Natural killer cell (primary cell): ENCODE measurements at regions not wholly inside any gene's neighbourhood (a gene's known extent, or its start where the extent isn't known, plus 50 kb on each side); places are given as distances from the start of the nearest gene placed in this dataset.

Experiments
- ATAC-seq, 3 donors: fragments of 150-1000 bp in 2 of 3; fragments of 200-7000 bp in 1 of 3; cut with Tn5 transposase; 1 replicate in 1 of 3; 2 replicates in 2 of 3; pipeline ENCODE4 v1.10.0; 2021; ENCODE audit warnings: mild to moderate bottlenecking in 2 of 3, moderate library complexity in 2 of 3
- DNase-seq, 2 donors: peaks; one replicate each; pipeline versions ENCODE4 v3.0.0 to v3.0.0-alpha.2; 2013 to 2021; ENCODE audit warnings: mixed read lengths in 1 of 2
- H3K27ac ChIP-seq: one replicate; pipeline ENCODE4 v1.5.1; 2013; ENCODE audit warnings: mild to moderate bottlenecking, low read length
- H3K27me3 ChIP-seq: one replicate; pipeline ENCODE4 v1.6.1; 2013; ENCODE audit warnings: low read length; ENCODE audit not compliant: control insufficient read depth, insufficient read depth
- H3K36me3 ChIP-seq: one replicate; pipeline ENCODE4 v1.6.1; 2013; ENCODE audit warnings: low read length; ENCODE audit not compliant: control insufficient read depth, insufficient read depth
- H3K4me1 ChIP-seq: one replicate; pipeline ENCODE4 v1.6.1; 2013; ENCODE audit warnings: low read length; ENCODE audit not compliant: control insufficient read depth, insufficient read depth
- H3K4me3 ChIP-seq: one replicate; pipeline ENCODE4 v1.5.1; 2013; ENCODE audit warnings: low read length
- H3K9me3 ChIP-seq: one replicate; pipeline ENCODE4 v1.6.1; 2013; ENCODE audit warnings: low read length; ENCODE audit not compliant: control insufficient read depth, insufficient read depth
- H3K27ac Mint-ChIP-seq, 2 donors: one replicate each; pipeline ENCODE4 v1.8.0; 2022; ENCODE audit warnings: mild to moderate bottlenecking in 2 of 2, mixed read lengths in 2 of 2, moderate library complexity in 1 of 2
- H3K27me3 Mint-ChIP-seq, 2 donors: one replicate each; pipeline ENCODE4 v1.8.0; 2022; ENCODE audit warnings: low read depth in 2 of 2, mixed read lengths in 2 of 2
- H3K36me3 Mint-ChIP-seq: one replicate; pipeline ENCODE4 v1.8.0; 2022; ENCODE audit warnings: mixed read lengths
- H3K4me1 Mint-ChIP-seq, 2 donors: one replicate each; pipeline ENCODE4 v1.8.0; 2022; ENCODE audit warnings: mixed read lengths in 2 of 2
- H3K4me3 Mint-ChIP-seq: one replicate; pipeline ENCODE4 v1.8.0; 2022; ENCODE audit warnings: mild to moderate bottlenecking, moderate library complexity, mixed read lengths
- H3K9me3 Mint-ChIP-seq, 2 donors: one replicate each; pipeline ENCODE4 v1.8.0; 2022; ENCODE audit warnings: mixed read lengths in 2 of 2
- WGBS: methylation state at CpG from one replicate; pipeline ENCODE4 v1.1.7; 2013; ENCODE audit warnings: missing lambda C conversion rate; ENCODE audit not compliant: insufficient coverage; 5-methylcytosine and 5-hydroxymethylcytosine counted together
- intact Hi-C: fragments of 100-400 bp; cut with micrococcal nuclease; formaldehyde crosslinking; loops from one replicate; pipeline ENCODE4 v1.14.2; 2022
- TF ChIP-seq, protein P1 (sequence below): fragments of 200-600 bp; IDR thresholded peaks from one replicate; pipeline ENCODE4 v1.8.0; 2022; ENCODE audit warnings: antibody characterized with exemption

DNA sequence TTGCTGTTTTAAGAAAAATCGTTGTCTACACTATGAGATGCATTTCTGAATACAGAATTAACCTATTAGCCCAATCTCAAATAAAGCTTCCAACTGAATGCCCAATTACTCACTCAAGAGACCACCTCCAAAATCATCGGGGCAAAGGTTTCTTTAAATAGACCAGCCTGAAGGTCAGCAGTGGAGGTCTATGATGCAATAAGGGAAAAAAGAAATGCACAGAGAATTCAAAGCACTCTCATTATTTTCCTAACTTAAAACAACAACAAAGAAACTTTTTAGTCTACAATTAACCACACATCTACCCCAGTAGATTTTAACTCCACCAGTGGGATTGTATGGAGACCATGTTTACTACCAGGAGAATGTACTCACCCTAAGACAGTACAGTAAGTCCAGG, 657.7 kb upstream of the CCDC54 start:
- Mint-ChIP-seq H3K27ac (no peak overlapping the region), H3K9me3 (peaks cover 0 to 8% of the 10 kb centered on the region in 2 donors), H3K36me3 (no peaks in the 10 kb centered on the region), H3K4me3 (no peak overlapping the region), H3K4me1 (no peaks in the 10 kb centered on the region), H3K27me3 (no peaks in the 10 kb centered on the region)
- Histone ChIP-seq H3K4me1 (no peaks in the 10 kb centered on the region), H3K27me3 (no peaks in the 10 kb centered on the region), H3K9me3 (no peaks in the 10 kb centered on the region), H3K36me3 (no peaks in the 10 kb centered on the region), H3K4me3 (no peak overlapping the region), H3K27ac (no peak overlapping the region)
- WGBS = 100% methylated on average over 1 of the region's 2 CpGs
- intact Hi-C loops = no loop called here
- DNase-seq (no peak), ATAC-seq (no peak)
- TF ChIP-seq, protein P1, sequence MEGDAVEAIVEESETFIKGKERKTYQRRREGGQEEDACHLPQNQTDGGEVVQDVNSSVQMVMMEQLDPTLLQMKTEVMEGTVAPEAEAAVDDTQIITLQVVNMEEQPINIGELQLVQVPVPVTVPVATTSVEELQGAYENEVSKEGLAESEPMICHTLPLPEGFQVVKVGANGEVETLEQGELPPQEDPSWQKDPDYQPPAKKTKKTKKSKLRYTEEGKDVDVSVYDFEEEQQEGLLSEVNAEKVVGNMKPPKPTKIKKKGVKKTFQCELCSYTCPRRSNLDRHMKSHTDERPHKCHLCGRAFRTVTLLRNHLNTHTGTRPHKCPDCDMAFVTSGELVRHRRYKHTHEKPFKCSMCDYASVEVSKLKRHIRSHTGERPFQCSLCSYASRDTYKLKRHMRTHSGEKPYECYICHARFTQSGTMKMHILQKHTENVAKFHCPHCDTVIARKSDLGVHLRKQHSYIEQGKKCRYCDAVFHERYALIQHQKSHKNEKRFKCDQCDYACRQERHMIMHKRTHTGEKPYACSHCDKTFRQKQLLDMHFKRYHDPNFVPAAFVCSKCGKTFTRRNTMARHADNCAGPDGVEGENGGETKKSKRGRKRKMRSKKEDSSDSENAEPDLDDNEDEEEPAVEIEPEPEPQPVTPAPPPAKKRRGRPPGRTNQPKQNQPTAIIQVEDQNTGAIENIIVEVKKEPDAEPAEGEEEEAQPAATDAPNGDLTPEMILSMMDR = no peak

DNA sequence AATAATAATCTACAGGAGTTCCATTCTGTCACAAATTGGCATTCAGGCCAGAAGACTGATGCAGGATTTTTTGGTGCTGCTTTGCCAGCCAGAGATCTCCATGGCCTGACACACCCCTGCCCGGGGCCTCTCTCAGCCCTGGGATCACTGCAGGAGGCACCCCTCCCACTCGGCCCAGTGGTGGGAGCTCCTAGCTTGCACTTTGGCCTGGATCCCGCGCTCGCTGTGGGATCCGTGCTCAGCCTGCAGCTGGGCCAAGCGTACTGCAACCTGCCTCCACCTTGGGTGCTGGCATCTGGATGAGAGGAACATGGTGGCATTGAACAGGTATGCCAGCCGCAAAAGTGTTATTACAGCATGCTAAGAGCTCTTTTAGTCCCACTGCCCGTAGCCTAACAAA, 656.7 kb upstream of the CCDC54 start:
- H3K36me3 ChIP-seq = no peaks in the 10 kb centered on the region
- intact Hi-C loops = no loop called here
- Mint-ChIP-seq H3K4me3 (no peak overlapping the region), H3K27ac (no peak overlapping the region), H3K9me3 (peaks cover 0 to 8% of the 10 kb centered on the region in 2 donors), H3K27me3 (no peaks in the 10 kb centered on the region), H3K36me3 (no peaks in the 10 kb centered on the region), H3K4me1 (no peaks in the 10 kb centered on the region)
- no peak overlapping the region for H3K4me3 ChIP-seq
- DNase-seq (no peak), ATAC-seq (no peak)
- H3K27ac ChIP-seq = no peak overlapping the region
- H3K4me1 ChIP-seq = no peaks in the 10 kb centered on the region
- no peaks in the 10 kb centered on the region for H3K27me3 ChIP-seq
- 94% methylated on average over 9 of the region's 9 CpGs for WGBS
- no peaks in the 10 kb centered on the region for H3K9me3 ChIP-seq
- TF ChIP-seq, protein P1 = no peak

DNA sequence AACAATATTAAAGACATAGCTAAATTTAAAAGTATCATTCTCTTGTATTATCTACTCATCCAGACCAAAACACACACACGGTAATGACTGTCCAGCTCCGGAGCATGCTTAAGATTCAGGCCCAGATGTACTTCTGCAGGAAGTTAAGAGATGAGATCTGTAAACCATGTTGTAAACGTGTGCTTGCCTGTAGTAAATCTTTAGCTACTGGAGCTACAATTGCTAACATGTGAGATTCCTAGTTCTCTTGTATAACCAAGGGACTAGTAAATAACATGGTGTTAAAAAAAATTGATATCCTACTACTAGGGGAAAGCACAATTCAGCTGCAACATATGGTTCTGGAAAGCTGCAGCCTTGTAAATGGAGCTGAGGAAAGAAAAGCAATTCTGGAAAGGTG, 651.7 kb upstream of the CCDC54 start:
- H3K4me1 ChIP-seq = no peaks in the 10 kb centered on the region
- Mint-ChIP-seq H3K9me3 (peaks cover 0 to 3% of the 10 kb centered on the region in 2 donors), H3K27me3 (no peaks in the 10 kb centered on the region), H3K36me3 (no peaks in the 10 kb centered on the region), H3K4me1 (no peaks in the 10 kb centered on the region), H3K27ac (no peak overlapping the region), H3K4me3 (no peak overlapping the region)
- H3K4me3 ChIP-seq = no peak overlapping the region
- DNase-seq = no peak
- WGBS = 42% methylated on average over 3 of the region's 3 CpGs
- no peak for ATAC-seq
- H3K27me3 ChIP-seq = no peaks in the 10 kb centered on the region
- TF ChIP-seq, protein P1 = no peak
- intact Hi-C loops = no loop called here
- no peak overlapping the region for H3K27ac ChIP-seq
- no peaks in the 10 kb centered on the region for H3K9me3 ChIP-seq
- H3K36me3 ChIP-seq = no peaks in the 10 kb centered on the region

DNA sequence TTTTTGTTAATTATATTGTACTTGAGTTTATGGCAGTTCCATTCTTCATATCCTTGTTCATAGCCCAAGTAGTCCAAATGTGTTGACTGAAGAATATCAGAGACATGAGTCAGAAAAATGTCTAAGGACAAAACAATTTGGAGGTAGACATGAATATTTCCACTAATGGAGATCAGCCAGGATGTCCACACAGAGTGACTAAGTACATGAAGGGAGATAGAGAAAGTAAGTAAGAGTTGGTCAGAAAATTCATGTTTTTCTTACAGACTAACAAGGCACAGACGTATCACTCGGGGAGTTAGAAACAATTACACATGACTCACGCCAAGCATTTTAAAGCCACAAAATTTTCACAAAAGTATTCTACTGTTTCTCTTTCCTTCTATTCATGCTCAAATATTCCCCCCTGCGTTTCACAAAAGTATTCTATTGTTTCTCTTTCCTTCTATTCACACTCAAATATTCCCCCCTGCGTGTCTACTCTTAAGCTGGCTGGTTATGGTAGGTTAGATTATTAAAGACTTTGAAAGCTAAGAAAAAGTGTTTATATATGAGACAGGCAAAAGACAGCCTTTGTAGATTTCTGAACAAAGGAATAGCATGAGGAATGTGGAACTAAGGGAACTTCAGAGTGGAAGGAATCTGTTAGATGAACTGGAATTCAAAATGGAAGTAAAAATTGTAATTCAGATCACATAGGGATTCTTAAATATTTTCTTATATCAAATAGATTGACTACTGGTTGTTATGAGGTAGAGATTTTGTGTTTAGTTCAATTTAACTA, 648.7 kb upstream of the CCDC54 start:
- no peaks in the 10 kb centered on the region for H3K27me3 Mint-ChIP-seq
- Histone ChIP-seq H3K36me3 (no peaks in the 10 kb centered on the region), H3K9me3 (no peaks in the 10 kb centered on the region), H3K27ac (no peak overlapping the region), H3K4me1 (no peaks in the 10 kb centered on the region), H3K27me3 (no peaks in the 10 kb centered on the region), H3K4me3 (no peak overlapping the region)
- peaks cover 0 to 3% of the 10 kb centered on the region in 2 donors for H3K9me3 Mint-ChIP-seq
- DNase-seq = no peak
- ATAC-seq = no peak
- no peaks in the 10 kb centered on the region for H3K36me3 Mint-ChIP-seq
- TF ChIP-seq, protein P1 = no peak
- H3K4me3 Mint-ChIP-seq = no peak overlapping the region
- 83% methylated on average over 4 of the region's 5 CpGs for WGBS
- no peak overlapping the region for H3K27ac Mint-ChIP-seq
- intact Hi-C loops = no loop called here
- no peaks in the 10 kb centered on the region for H3K4me1 Mint-ChIP-seq
